Activated T-cell treated with anti-CD3 and anti-CD28 coated beads for 4 hours (primary cell): ENCODE measurements at regions not wholly inside any gene's neighbourhood (a gene's known extent, or its start where the extent isn't known, plus 50 kb on each side); places are given as distances from the start of the nearest gene placed in this dataset.
"Not testable (repeated sequence)": the region's sequence is repeated elsewhere in the genome, so short reads cannot be mapped to it uniquely, and the experiment has no call there.

ENCODE experiments used
- DNase-seq: peaks from one replicate; pipeline ENCODE4 v3.0.0-alpha.2; 2020

DNA sequence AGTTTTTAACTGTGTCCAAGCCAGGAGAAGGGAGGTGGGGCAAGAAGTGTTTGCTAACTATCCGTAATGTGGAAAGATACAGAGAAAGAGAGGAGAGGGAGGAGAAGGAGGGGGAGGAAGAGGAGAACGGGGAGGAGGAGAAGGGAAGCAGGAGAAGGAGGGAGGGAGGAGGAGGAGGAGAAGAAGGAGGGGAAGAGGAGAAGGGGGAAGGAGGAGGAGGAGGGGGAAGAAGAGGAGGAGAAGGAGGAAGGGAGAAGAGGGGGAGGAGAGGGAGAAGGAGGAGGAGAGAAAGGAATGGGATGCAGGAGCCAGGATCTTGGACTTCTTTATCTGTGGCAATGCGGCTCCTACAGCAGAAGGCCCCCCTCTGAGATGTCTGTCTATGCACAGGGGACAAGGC lies 510.3 kb upstream of the CCDC196 start:
- no peak for DNase-seq

DNA sequence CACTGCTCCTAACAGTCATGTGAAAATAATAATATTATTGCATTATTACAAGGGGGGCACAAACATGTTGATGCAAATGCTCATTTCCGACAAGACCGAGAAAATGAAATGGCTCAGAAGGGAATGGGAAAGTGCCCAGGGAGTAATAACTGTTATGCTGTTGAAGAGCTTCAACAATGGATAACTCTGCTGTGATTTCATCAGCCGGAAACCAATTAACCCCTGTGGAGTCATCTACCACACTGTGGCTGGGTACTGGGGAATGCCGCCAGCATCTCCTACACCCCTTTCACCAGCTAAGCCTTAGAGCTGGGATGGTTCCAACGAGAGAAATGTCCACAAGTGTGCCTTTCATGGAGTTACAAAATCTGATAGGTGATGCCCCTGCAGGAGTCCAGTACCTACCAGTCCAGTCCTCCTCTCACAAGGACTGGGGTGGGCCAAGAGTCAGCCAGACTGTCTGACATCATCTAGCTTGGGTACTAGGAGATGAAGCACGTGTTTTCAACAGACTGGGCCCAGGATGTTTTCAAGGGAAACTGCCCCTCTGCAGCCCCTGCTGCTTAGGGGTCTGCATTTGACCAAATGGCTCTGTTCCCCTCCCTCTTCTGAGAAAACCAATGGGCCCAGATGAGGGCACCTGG lies 509.3 kb upstream of the CCDC196 start:
- no peak for DNase-seq

DNA sequence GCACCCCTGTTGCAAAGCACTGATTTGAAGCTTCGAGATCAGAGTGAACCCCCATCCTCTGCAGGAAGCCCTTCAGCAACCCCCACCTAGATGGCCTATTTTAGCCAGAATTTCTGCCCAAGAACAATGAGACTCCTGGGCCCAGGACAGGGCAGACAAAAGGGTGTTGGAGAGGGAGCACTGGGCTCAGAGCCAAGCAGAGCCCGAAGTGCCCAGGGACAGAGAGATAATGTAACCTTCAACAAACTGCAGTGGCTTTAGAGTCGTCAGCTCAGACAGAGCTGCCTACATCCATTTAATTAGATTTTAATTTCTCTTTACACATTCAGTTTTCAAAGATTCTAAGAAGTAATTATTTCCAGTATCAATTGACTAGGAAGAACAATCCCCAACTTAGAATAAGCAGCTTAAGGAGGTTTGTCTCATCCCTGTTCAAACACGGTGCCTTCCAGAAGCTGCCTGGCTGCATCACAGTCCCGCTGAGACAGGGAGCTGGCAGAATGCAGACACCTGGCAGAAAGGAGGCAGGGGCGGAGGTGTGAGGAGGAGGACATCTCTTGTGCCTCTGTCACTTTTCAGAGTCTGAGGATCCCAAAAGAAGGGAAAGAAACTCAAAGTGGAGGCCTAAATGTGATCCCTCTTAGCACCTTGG lies 504.9 kb upstream of the CCDC196 start:
- DNase-seq: no peak

DNA sequence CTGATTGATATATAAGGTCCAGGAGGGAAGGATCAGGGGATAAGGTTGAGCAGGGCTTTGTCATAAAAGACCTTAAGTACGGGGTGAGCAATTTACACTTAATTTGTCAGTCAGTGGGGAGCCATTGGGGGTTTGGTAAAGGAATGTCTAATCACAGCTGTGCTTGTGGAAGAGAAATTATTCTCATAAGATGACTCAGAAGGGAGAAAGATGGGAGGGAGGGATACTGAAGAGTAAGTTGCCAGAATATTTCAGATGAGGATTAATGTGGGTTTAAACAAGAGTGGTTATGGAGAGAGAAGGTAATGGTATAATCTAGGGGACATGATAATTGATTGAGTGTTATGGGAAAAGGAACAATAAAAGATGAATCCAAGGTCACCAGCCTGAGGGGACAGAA lies 500.1 kb upstream of the CCDC196 start:
- DNase-seq: no peak

DNA sequence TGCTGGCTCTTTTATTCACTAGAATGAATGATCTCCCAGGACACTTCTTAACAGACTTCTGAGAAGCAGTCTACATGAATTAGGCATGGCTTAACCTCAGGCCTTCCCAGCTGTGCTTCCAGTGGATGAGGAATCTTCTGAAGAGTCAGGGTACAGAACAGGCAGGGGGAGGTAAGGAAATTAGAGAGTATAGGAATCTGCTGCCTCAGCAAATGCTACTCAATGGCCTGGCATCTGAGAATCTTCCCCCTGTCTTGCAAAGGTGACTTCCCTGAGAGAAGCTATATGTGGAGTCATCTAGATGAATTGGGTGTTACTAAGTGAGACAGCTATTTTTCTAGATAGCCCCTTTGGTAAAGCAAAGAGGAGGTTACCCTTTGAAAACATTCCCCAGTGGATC lies 496.2 kb upstream of the CCDC196 start:
- DNase-seq: no peak

DNA sequence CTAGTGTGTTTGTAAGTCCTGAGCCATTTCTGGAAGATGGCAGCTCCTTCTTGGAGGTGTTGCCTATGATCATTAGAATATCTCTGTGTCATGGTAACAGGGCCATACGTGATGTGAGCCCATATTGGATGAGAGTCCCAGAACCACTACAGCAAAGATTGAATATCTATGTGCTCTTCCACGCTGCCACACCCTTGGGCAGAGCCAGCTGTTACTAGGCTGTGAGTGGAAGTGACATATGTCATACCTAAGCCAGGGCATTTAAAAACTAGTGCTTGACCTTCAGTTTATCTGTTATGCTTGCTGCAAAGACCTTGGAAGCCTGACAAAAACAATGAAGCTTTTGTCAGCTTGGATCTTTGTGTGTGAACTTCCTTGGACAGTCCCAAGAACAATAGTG lies 495.1 kb upstream of the CCDC196 start:
- DNase-seq: no peak

DNA sequence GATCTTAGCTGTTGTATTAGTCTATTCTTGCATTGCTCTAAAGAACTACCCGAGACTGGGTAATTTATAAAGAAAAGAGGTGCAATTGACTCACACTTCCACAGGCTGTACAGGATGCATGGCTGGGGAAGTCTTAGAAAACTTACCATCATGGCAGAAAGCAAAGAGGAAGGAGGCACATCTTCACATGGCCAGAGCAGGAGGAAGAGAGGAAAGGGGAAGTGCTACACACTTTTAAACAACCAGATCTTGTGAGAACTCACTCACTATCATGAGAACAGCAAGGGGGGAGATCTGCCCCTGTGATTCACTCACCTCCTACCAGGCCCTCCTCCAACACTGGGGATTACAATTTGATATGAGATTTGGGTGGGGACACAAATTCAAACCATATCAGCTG lies 494.2 kb upstream of the CCDC196 start:
- DNase-seq: not testable (repeated sequence)

DNA sequence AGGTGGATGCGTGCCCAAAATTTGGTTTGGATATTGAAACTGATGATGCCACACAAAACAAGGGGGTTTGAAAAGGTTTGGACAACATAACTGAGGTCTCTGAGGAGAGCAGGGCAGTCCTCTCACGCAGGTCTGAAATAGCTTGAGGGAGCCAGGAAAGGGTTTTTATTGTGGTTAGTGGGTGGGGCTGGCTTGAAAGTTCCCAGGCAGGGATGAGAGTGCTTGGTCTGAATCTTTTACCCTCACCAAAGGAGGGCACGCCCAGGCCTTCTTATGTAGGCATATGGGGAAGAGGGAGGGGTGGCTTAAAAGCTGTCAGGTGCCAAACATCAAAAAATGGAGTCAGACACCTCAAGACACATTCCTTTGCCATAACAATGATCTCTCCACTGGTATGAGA lies 493.1 kb upstream of the CCDC196 start:
- no peak for DNase-seq

DNA sequence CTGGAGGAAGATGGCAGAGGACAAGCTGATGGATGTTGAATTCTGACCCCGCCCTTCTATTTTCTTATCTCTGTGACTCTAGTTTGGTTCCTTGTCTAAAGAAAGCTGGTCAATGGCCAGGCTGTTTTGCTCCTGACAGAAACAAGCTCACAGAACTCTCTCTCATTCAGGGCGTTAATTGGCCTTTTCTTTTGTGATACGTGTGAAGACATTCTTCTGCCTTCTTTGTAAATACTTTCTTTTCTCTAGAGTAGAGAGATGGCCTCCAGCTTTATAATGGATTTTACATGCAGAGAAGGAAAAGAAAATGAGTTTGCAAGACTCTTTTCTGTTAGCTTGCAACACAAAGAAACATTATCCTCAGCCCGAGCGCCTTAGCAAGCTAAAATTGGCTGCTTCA lies 492.2 kb upstream of the CCDC196 start:
- DNase-seq: no peak

DNA sequence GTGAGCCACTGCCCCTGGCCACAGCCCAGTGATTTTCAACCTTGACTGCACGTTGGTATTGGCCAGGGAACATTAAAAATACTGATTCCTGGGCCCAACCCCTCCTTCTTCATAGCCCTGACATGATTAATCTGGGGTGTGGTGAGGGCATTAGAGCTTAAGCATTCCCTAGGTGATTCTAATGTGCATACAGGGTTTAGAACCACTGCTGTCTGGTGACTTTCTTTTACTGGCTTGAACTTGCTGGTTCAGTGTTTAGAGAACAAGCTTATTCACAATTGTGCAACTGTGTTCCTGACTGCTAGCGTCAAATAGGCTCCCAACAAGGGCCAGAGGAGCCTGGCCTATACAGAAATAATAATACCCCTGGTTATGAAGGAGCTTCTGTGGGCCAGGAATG lies 488.8 kb upstream of the CCDC196 start:
- no peak for DNase-seq

DNA sequence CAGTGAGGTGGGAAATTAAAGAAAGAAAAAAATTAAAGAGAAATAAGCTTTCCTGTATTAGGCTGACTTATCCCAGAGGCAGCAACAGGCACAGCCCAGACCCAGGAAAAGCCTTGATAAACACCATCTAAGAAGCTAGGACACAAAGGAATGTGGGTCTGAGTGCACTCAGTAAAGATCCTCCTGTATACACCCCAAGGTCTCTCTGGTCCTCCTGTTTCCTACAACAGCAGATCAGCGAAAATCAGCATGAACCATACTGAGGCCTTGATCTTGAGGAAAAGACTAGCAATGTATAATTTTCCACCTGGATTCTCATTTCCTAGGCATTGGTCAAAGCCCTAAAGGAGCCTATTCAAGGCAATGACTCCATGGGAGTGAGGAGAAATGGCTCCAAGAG lies 486.3 kb upstream of the CCDC196 start:
- DNase-seq: no peak

DNA sequence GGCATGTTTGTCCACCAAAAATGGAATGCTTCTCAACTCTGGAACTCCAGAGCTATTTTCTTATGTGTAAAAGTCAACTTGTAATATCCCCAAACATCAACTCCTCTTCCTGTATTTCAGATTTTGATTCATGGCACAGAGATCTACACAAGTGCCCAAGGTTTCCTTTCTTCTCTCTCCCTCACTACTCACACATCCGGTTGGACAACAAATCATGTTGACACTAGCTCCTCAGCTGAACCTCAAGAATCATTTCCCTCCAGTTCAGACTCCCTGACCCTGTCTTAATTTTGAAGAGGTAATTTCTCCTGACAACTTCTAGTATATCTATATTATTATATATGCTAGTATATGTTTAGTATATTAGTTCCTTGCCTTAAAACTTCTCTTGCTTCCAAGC lies 485.4 kb upstream of the CCDC196 start:
- no peak for DNase-seq

DNA sequence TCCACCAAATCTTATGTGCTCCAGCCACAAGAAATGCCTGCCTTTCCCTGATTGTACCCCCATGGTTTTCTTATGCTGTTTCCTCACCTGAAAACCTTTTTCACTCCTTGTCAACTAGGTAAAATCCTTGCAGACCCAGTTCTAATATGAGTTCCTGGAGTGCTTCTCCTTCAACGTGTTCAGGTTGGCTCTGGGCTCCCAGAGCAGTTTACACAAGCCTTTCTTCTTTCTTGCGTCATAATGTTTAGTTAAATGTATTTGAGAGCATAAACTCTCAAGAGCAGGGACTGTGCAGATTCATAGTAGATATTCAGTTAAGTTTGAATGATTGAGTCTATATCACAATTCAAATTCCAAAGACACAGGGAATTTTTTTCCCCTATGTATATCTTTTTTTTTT lies 484.8 kb upstream of the CCDC196 start:
- DNase-seq: no peak

DNA sequence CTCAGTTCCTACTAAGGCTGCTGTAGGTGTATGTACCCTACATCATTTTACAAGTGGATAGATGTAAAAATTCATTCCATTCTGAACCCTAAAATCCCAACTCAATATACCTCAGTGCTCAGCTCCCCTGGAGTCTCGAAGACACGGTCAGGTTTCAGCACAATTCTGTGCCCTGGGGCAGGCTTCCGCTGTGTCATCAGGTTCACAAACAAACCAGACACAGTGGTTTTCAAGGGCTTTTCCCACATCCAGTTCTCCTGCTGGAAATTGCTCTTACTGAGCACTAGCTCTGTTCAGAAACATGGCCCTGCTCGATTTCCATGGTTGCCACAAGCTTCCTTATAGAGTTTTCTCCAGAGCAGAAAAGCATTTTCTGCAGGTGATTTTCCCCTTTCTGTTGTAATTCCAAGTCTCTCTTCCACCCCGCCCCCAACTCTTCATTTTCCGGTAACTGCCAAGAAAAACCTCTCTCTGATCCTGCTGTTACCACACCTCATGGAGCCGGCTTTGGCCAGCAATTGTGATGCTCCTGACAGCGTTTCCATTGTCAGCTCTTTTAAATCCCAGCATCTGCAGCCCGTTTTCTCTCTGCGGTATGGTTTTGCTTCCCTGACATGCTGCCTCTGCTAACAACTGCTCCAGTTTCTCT lies 483.0 kb upstream of the CCDC196 start:
- DNase-seq: no peak

DNA sequence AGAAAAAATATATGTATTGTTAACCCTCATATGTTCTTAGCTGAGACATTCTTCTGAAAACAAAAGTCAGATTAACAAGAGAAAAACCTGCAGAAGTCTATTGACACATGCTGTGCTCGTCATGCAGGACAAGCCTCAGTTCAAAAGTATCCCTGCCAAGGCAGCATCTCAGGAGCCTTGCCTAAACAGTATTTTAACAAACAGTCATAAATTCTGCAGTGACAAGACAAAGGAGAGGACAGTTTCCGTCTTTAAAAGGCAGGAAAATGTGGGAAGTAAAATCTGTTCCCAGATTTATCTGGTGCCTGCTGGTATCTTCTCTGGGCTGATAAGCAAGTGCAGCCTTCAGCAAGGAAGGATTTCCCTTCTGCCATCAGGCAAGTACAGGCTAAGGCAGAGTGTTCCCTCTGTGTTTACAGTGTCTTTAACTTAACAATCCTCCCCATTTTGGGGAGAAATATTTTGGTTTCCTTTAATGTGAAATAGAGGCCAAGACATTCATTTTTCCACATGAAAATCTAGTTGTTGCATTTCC lies 480.2 kb upstream of the CCDC196 start:
- DNase-seq: no peak

DNA sequence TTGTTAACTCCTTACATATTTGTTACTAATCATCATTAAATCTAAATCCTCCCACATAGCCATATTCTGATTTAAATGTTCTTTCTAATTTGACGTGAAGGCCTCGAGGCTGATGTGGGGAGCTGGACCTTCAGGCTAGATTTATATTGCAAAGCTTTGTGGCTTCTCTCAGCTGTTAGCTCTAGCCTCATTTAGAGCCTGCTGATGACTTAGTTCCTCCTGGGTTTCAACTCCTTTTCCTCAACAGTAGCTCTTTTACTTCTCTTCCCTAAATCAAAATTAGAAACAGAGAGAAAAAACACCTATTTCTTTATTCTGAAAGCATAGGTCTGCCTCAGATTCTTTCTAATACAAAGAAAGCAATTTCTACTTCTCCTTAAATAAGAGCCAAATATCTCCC lies 477.5 kb upstream of the CCDC196 start:
- no peak for DNase-seq

DNA sequence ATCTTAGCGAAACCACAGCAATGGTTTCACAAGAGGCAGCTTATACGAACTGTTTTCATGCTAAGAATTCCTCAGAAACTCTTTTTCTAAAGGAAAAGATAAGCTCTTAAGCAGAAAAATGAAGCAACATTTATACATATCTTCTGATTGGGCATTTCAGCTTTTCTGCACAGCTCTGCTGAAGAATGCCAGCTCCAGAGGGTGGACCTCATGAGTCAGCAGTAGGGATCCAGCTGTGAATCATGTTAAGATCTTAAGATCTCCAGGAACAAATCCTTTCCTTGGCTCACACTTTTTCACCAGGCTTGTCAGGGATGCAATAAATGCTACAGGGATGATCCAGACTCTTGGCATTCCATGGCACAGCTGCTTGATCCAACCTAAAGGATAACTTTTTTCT lies 477.1 kb upstream of the CCDC196 start:
- no peak for DNase-seq

DNA sequence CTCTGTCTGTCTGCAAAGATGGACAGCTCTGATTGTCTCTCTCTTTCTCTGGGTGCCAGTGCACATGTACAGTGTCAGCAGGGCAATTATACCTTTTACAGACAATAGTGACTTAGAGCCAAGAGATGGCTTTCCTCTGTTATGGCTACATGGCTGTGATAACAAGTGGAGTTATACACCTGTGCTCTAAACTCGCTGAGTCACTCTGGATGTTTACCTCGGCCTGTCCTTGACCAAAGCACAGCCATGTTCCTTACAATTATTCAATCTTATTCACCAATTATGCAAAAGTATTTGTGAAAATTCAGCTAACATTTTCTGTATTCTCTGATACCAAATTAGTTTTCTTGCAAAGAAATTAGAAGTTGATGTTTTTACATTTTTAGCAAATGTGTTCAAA lies 475.5 kb upstream of the CCDC196 start:
- no peak for DNase-seq

DNA sequence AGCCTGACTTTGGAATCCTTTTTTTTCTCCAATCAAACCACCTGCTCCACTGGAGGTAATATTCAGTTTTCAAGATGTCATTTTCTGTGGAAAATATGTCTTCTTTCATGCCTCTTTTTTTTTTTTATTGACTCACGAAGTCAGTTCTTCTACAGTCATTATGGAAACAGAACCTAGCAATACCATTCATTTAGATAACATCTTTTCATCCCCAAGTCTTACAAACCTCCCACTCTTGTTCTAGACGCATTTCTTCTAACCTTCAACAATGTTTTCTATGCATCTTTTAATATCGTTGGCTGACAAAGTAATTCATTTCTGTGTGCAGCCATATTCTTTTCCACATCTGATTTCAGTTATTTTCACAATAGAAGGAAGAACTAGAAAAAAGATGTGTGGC lies 474.3 kb upstream of the CCDC196 start:
- no peak for DNase-seq

DNA sequence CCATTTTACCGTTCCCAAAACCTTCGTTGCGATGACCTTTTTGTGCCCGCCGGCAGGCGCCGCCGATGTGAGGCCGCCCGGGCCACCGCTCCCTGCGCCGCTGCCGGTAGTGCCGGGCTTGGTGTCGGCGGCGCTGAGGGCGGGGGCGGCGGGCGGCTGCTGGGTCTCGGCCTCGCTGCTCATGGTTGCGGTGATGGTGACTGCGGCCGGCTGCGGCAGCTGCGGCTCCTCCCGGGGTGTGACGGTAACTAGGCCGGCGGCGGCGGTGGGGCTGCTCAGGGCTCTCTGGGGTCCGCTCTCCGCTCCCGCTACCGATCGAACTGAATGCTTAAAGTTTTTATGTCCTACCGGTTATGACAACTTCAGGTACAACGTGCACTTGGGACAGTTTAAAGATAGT lies 472.6 kb upstream of the CCDC196 start:
- DNase-seq: not testable (repeated sequence)

DNA sequence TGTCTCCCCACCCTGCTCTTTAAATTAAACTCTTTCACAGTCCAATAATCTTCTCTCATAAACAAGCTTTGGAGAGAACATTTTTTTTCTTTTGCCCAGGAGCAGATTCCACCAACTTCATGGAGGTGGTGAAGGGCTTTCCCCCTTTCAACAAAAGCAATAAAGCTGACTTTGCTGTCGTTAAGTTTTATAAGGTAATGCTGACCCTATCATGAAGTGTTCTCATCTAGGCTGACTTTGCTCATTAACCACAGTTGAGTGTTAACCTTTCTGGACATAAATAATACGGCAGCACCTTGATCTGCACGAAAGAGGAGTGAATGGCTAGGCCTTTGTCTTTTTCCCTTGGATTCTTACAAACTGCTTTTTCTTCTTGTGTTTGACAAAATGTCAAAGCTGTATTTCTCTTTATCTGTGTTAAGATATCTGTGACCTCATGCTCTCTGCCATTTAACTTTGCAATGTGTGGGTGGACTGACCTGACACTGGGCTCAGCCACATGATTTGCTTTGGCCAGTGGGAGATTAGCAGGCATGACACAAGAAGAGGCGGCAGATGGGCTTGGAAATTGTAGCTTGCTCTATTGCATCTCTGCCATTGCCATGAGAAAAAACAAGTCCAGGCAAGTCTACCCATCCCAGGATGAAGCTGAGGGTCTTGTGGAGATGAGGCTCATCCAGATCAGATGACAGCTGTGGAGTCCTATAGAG lies 470.9 kb upstream of the CCDC196 start:
- no peak for DNase-seq

DNA sequence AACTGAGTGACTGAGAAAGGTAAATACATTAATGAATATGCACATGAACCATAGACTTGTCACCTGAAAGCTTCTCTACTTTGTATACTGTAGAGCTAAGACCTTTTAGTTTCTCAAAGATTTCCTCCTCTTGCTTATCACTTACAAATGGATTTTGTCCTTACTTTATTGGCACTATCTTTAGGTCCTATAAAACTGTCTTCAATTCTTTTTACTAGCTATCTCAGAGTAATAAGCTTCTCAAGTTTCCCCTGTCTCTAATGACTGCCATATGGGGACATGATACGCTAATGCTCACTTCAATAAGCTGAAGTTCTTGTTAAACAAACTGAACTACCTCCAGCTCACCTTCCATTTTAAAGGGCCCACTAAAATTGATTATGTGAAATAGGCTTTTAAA lies 468.2 kb upstream of the CCDC196 start:
- DNase-seq: no peak

DNA sequence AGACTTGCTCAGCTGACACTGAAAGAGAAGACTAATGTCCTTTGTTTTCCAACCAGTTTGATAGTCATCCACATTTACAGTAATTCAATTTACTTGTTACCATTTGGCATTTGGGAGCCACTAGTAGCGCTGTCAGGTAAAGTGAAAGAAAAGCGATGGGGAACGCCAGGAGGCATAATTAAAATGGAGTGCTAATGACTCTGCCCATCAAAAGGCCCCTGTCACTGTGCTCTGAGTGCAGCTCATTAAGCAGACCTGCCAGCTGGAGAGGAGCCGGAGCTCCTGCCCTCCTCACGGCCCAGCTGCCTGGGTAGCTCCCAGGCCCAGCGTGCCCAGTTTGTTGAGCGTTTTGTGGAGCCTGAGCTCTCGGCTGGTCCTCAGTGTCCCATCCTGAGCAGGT lies 463.6 kb upstream of the CCDC196 start:
- no peak for DNase-seq

DNA sequence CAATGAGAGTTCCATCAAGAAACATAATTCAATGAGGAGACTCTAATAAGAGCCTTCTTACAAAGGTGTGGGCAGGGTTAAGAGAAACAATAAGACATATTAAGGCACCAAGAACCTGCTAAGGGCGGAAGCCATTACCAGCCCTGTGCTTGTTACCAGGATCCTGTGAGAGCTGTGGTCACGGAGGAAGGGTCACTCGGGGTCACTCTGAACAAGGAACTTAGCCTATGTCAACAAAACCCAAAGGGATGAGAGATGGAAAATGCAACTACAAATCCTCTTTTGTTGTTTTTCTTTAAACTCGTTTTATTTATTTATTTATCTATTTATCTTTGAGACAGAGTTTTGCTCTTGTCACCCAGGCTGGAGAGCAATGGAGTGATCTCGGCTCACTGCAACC lies 460.4 kb upstream of the CCDC196 start:
- DNase-seq: no peak
